ENCODE measurements at regions not wholly inside any gene's neighbourhood (a gene's known extent, or its start where the extent isn't known, plus 50 kb on each side); places are given as distances from the start of the nearest gene placed in this dataset.

DNA sequence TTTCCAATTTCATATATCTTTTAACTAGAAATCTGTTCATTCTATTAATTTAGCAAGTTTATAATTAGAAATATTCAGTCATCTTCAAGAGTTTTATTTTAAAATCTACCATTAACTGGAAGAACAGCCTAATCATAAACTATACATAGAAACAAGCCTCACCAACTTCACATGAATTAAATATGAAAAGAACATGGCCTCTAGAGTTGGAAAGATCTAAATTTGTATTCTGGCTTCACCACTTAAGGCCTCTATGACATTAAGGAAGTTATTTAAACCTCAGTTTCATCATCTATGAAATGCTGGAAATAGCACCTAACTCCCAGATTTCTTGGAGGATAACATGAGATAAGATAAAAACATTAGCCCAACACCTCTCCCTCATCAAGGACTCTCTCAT, 51.4 kb upstream of the SCN7A start:
- no peak for DNase-seq
